ENCODE measurements at regions not wholly inside any gene's neighbourhood (a gene's known extent, or its start where the extent isn't known, plus 50 kb on each side); places are given as distances from the start of the nearest gene placed in this dataset.

- POLR2A ChIA-PET (ENCODE audit: unreplicated experiment), result no interaction called here
- DNase-seq, result no peak
- BruUV-seq (replicated peaks), result no TSS peak
- H3K36me3 ChIP-seq (ENCODE audit: low read depth), result no peaks in the 10 kb centered on the region
- intact Hi-C loops (cut with micrococcal nuclease; ENCODE audit: unreplicated experiment), result loop anchor here (10.0 kb wide), 1 partner anchor 743 kb away; no protein-coding TSS in a partner anchor
- H3F3A ChIP-seq (ENCODE audit: insufficient read depth, low read depth), result no peaks in the 10 kb centered on the region
- H3K79me2 ChIP-seq (ENCODE audit: low read depth), result no peaks in the 10 kb centered on the region
- H3K9me2 ChIP-seq (ENCODE audit: insufficient read depth), result no peaks in the 10 kb centered on the region
- H3K4me2 ChIP-seq, result no peak overlapping the region
- no peaks in the 10 kb centered on the region for H4K20me1 ChIP-seq (ENCODE audit: insufficient read depth)
- no peak overlapping the region for H2AFZ ChIP-seq
- no peaks in the 10 kb centered on the region for H3K4me1 ChIP-seq (replicated peaks; ENCODE audit: insufficient read depth)
- CTCF ChIA-PET, result interaction anchor here (0.6 kb wide), 1 partner anchor 287 kb away, joined by 11 read pairs; no protein-coding TSS in a partner anchor
- H3K9me3 ChIP-seq (ENCODE audit: insufficient read depth, low read depth), result no peaks in the 10 kb centered on the region
- H3K27ac ChIP-seq, result no peak overlapping the region
- no peaks in the 10 kb centered on the region for H3K27me3 ChIP-seq (ENCODE audit: insufficient read depth, low read depth)
- TF ChIP-seq CTCF (conservative IDR thresholded peaks at IDR 0.05) (no peak), EZH2 (IDR thresholded peaks at IDR 0.05; ENCODE audit: low read depth) (no peak)
- H3K4me3 ChIP-seq, result no peak overlapping the region
Measured at GRCh38 chr2:217517402-217517801, 485.4 kb downstream of the TNS1 start.

GRCh38 chr2:217515615-217516309 lies 487.0 kb downstream of the TNS1 start:
- Histone ChIP-seq H3K4me1 (replicated peaks; ENCODE audit: insufficient read depth) (peaks cover 9% of the 10 kb centered on the region), H2AFZ (no peak overlapping the region), H3K4me2 (no peak overlapping the region), H4K20me1 (ENCODE audit: insufficient read depth) (no peaks in the 10 kb centered on the region), H3F3A (ENCODE audit: insufficient read depth, low read depth) (no peaks in the 10 kb centered on the region), H3K27ac (no peak overlapping the region), H3K9me3 (ENCODE audit: insufficient read depth, low read depth) (no peaks in the 10 kb centered on the region), H3K79me2 (ENCODE audit: low read depth) (no peaks in the 10 kb centered on the region), H3K27me3 (ENCODE audit: insufficient read depth, low read depth) (no peaks in the 10 kb centered on the region), H3K36me3 (ENCODE audit: low read depth) (no peaks in the 10 kb centered on the region), H3K9me2 (ENCODE audit: insufficient read depth) (no peaks in the 10 kb centered on the region), H3K4me3 (no peak overlapping the region)
- CTCF ChIA-PET, result no interaction called here
- intact Hi-C loops (cut with micrococcal nuclease; ENCODE audit: unreplicated experiment), result loop anchor here (10.0 kb wide), 1 partner anchor 741 kb away; no protein-coding TSS in a partner anchor
- no peak for DNase-seq
- POLR2A ChIA-PET (ENCODE audit: unreplicated experiment), result interaction anchor here (0.6 kb wide), 1 partner anchor 11 kb away, joined by 5 read pairs; no protein-coding TSS in a partner anchor
- BruUV-seq (replicated peaks), result no TSS peak
- TF ChIP-seq CTCF (conservative IDR thresholded peaks at IDR 0.05), result no peak
- no peak for TF ChIP-seq EZH2 (IDR thresholded peaks at IDR 0.05; ENCODE audit: low read depth)

- BruUV-seq (replicated peaks), result no TSS peak
- no peak overlapping the region for H2AFZ ChIP-seq
- TF ChIP-seq EZH2 (IDR thresholded peaks at IDR 0.05; ENCODE audit: low read depth) (no peak), CTCF (conservative IDR thresholded peaks at IDR 0.05) (no peak)
- DNase-seq, result no peak
- no peaks in the 10 kb centered on the region for H3K36me3 ChIP-seq (ENCODE audit: low read depth)
- H3K27ac ChIP-seq, result no peak overlapping the region
- H3K9me3 ChIP-seq (ENCODE audit: insufficient read depth, low read depth), result 0 out of 2 replicates have a peak, but pooled peaks cover 6% of the 10 kb centered on the region
- POLR2A ChIA-PET (ENCODE audit: unreplicated experiment), result no interaction called here
- H3K4me1 ChIP-seq (replicated peaks; ENCODE audit: insufficient read depth), result peaks cover 16% of the 10 kb centered on the region
- CTCF ChIA-PET, result no interaction called here
- H3K4me2 ChIP-seq, result no peak overlapping the region
- H3K9me2 ChIP-seq (ENCODE audit: insufficient read depth), result no peaks in the 10 kb centered on the region
- no peak overlapping the region for H3K4me3 ChIP-seq
- no peaks in the 10 kb centered on the region for H4K20me1 ChIP-seq (ENCODE audit: insufficient read depth)
- H3F3A ChIP-seq (ENCODE audit: insufficient read depth, low read depth), result no peaks in the 10 kb centered on the region
- H3K27me3 ChIP-seq (ENCODE audit: insufficient read depth, low read depth), result no peaks in the 10 kb centered on the region
- intact Hi-C loops (cut with micrococcal nuclease; ENCODE audit: unreplicated experiment), result loop anchor here (5.0 to 10.0 kb wide), 3 partner anchors 139 to 738 kb away; no protein-coding TSS in a partner anchor
- no peaks in the 10 kb centered on the region for H3K79me2 ChIP-seq (ENCODE audit: low read depth)
Measured at GRCh38 chr2:217513258-217513657, 489.5 kb downstream of the TNS1 start.

Measured in PC-9 (cell line).